H9 (cell line): ENCODE measurements at regions not wholly inside any gene's neighbourhood (a gene's known extent, or its start where the extent isn't known, plus 50 kb on each side); places are given as distances from the start of the nearest gene placed in this dataset.

Source experiments
- DNase-seq: peaks from one replicate; pipeline ENCODE4 v3.0.0-alpha.2; 2017
- H2AFZ ChIP-seq: one replicate; pipeline ENCODE4 v1.6.1; 2013; ENCODE audit warnings: mild to moderate bottlenecking, low read length, control low read depth, moderate library complexity
- H2AK5ac ChIP-seq: 2 replicates; pipeline ENCODE4 v1.6.1; 2013; ENCODE audit warnings: low read length, control low read depth, mixed read lengths; ENCODE audit not compliant: insufficient read length
- H2BK120ac ChIP-seq: one replicate; pipeline ENCODE4 v1.6.1; 2013; ENCODE audit warnings: low read depth, mild to moderate bottlenecking, low read length, control low read depth, inconsistent platforms; ENCODE audit not compliant: poor library complexity, severe bottlenecking
- H2BK12ac ChIP-seq: 2 replicates; pipeline ENCODE4 v1.6.1; 2013; ENCODE audit warnings: low read length, control low read depth, mixed read lengths, low read depth; ENCODE audit not compliant: insufficient read length
- H2BK15ac ChIP-seq: 2 replicates; pipeline ENCODE4 v1.6.1; 2013; ENCODE audit warnings: low read depth, low read length, control low read depth
- H2BK20ac ChIP-seq: one replicate; pipeline ENCODE4 v1.6.1; 2013; ENCODE audit warnings: low read depth, mild to moderate bottlenecking, low read length, control low read depth, inconsistent platforms; ENCODE audit not compliant: poor library complexity, severe bottlenecking
- H2BK5ac ChIP-seq: 2 replicates; pipeline ENCODE4 v1.6.1; 2013; ENCODE audit warnings: low read length, control low read depth, mixed read lengths; ENCODE audit not compliant: insufficient read length
- H3K14ac ChIP-seq: 2 replicates; pipeline ENCODE4 v1.6.1; 2013; ENCODE audit warnings: low read length, control low read depth; ENCODE audit not compliant: insufficient read depth
- H3K18ac ChIP-seq: 2 replicates; pipeline ENCODE4 v1.6.1; 2013; ENCODE audit warnings: low read depth, mild to moderate bottlenecking, mixed read lengths, low read length, control low read depth; ENCODE audit not compliant: insufficient read length
- H3K23ac ChIP-seq: 2 replicates; pipeline ENCODE4 v1.6.1; 2013; ENCODE audit warnings: low read length, control low read depth, mixed read lengths, low read depth; ENCODE audit not compliant: insufficient read length
- H3K23me2 ChIP-seq: 2 replicates; pipeline ENCODE4 v1.6.1; 2013; ENCODE audit warnings: low read depth, mild to moderate bottlenecking, mixed read lengths, low read length, control low read depth; ENCODE audit not compliant: insufficient read length, poor library complexity, severe bottlenecking
- H3K27ac ChIP-seq: 2 replicates; pipeline ENCODE4 v1.5.1; 2013; ENCODE audit warnings: low read length, control low read depth, mixed read lengths, low read depth; ENCODE audit not compliant: insufficient read length
- H3K27me3 ChIP-seq: 2 replicates; pipeline ENCODE4 v1.6.1; 2013; ENCODE audit warnings: low read length, control low read depth, inconsistent platforms; ENCODE audit not compliant: insufficient read depth
- H3K4ac ChIP-seq: 2 replicates; pipeline ENCODE4 v1.6.1; 2013; ENCODE audit warnings: low read depth, mild to moderate bottlenecking, control low read depth, inconsistent platforms, low read length, moderate library complexity
- H3K4me1 ChIP-seq: 2 replicates; pipeline ENCODE4 v1.6.1; 2013; ENCODE audit warnings: low read length, control low read depth, inconsistent platforms; ENCODE audit not compliant: insufficient read depth
- H3K4me2 ChIP-seq: 2 replicates; pipeline ENCODE4 v1.6.1; 2013; ENCODE audit warnings: low read length, control low read depth, mixed read lengths; ENCODE audit not compliant: insufficient read length, insufficient read depth
- H3K56ac ChIP-seq: 2 replicates; pipeline ENCODE4 v1.6.1; 2013; ENCODE audit warnings: low read depth, mild to moderate bottlenecking, mixed read lengths, low read length, control low read depth; ENCODE audit not compliant: insufficient read length
- H3K79me1 ChIP-seq: 2 replicates; pipeline ENCODE4 v1.6.1; 2013; ENCODE audit warnings: low read depth, mild to moderate bottlenecking, moderate library complexity, low read length, control low read depth, inconsistent platforms; ENCODE audit not compliant: insufficient read depth, poor library complexity, severe bottlenecking
- H3K79me2 ChIP-seq: 2 replicates; pipeline ENCODE4 v1.6.1; 2013; ENCODE audit warnings: low read length, control low read depth, inconsistent platforms; ENCODE audit not compliant: insufficient read depth
- H3K9ac ChIP-seq: 2 replicates; pipeline ENCODE4 v1.6.1; 2013; ENCODE audit warnings: low read length, control low read depth, mixed read lengths; ENCODE audit not compliant: insufficient read length; ENCODE audit errors: extremely low read depth
- H3K9me3 ChIP-seq: one replicate; pipeline ENCODE4 v1.6.1; 2013; ENCODE audit warnings: low read depth, low read length, inconsistent platforms; ENCODE audit not compliant: control insufficient read depth
- H3T11ph ChIP-seq: one replicate; pipeline ENCODE4 v1.6.1; 2013; ENCODE audit warnings: mild to moderate bottlenecking, low read length, control low read depth, inconsistent platforms
- H4K20me1 ChIP-seq: one replicate; pipeline ENCODE4 v1.6.1; 2013; ENCODE audit not compliant: control insufficient read depth, insufficient read length, insufficient read depth
- H4K5ac ChIP-seq: 2 replicates; pipeline ENCODE4 v1.6.1; 2013; ENCODE audit warnings: low read depth, mild to moderate bottlenecking, mixed read lengths, low read length, control low read depth; ENCODE audit not compliant: insufficient read length
- H4K8ac ChIP-seq: replicated peaks from 2 replicates; pipeline ENCODE4 v1.6.1; 2013; ENCODE audit warnings: low read length, control low read depth, mixed read lengths, low read depth; ENCODE audit not compliant: insufficient read length
- H4K91ac ChIP-seq: 2 replicates; pipeline ENCODE4 v1.6.1; 2013; ENCODE audit warnings: low read depth, mild to moderate bottlenecking, moderate library complexity, mixed read lengths, low read length, control low read depth; ENCODE audit not compliant: insufficient read length
- H3K27ac Mint-ChIP-seq, 3 experiments: 2 replicates in 2 of 3; 3 replicates in 1 of 3; pipeline ENCODE4 v1.8.0; 2020 to 2021; ENCODE audit warnings: mixed read lengths in 3 of 3, mild to moderate bottlenecking in 1 of 3, moderate library complexity in 1 of 3
- H3K27me3 Mint-ChIP-seq: 2 replicates; pipeline ENCODE4 v1.8.0; 2021; ENCODE audit warnings: low read depth, mild to moderate bottlenecking, moderate library complexity, mixed read lengths
- H3K36me3 Mint-ChIP-seq, 3 experiments: 2 replicates in 2 of 3; 3 replicates in 1 of 3; pipeline ENCODE4 v1.8.0; 2020 to 2021; ENCODE audit warnings: low read depth in 3 of 3, mixed read lengths in 3 of 3; ENCODE audit not compliant: insufficient read depth in 1 of 3
- H3K4me1 Mint-ChIP-seq, 2 experiments: 2 replicates each; pipeline ENCODE4 v1.8.0; 2020; ENCODE audit warnings: mixed read lengths in 2 of 2
- H3K4me3 Mint-ChIP-seq, 2 experiments: 2 replicates in 1 of 2; 3 replicates in 1 of 2; pipeline ENCODE4 v1.8.0; 2020 to 2021; ENCODE audit warnings: mild to moderate bottlenecking in 2 of 2, mixed read lengths in 2 of 2, moderate library complexity in 1 of 2
- H3K9me3 Mint-ChIP-seq, 2 experiments: 2 replicates in 1 of 2; 3 replicates in 1 of 2; pipeline ENCODE4 v1.8.0; 2020; ENCODE audit warnings: mild to moderate bottlenecking in 2 of 2, mixed read lengths in 2 of 2, moderate library complexity in 1 of 2
- CTCF ChIP-seq: fragments of 200-600 bp; sonication (generic); conservative IDR thresholded peaks from 3 replicates; pipeline ENCODE4 v1.8.0; 2021; ENCODE audit warnings: antibody characterized with exemption, mild to moderate bottlenecking
- WGBS: extraction: QIAGEN DNeasy Blood & Tissue Kit; methylation state at CpG from one replicate; pipeline ENCODE4 v1.1.7; 2013; ENCODE audit warnings: missing lambda C conversion rate, low lambda C conversion rate, mixed read lengths; ENCODE audit not compliant: insufficient read length; ENCODE audit errors: extremely low coverage; 5-methylcytosine and 5-hydroxymethylcytosine counted together

GRCh38 chr4:96566755-96567154 lies 726.9 kb downstream of the PDHA2 start:
- H3K27ac ChIP-seq, result no peak overlapping the region

More at GRCh38 chr4:96566755-96567154, 726.9 kb downstream of the PDHA2 start:
- H3K4me1 ChIP-seq, result no peaks in the 10 kb centered on the region
- no peak overlapping the region for H3K18ac ChIP-seq
- H2BK20ac ChIP-seq, result no peak overlapping the region
- H3K9me3 Mint-ChIP-seq, result no peaks in the 10 kb centered on the region
- no peak overlapping the region for H3K4me2 ChIP-seq
- no peak overlapping the region for H3K27ac Mint-ChIP-seq
- no peak overlapping the region for H2BK12ac ChIP-seq
- H3K79me2 ChIP-seq, result no peaks in the 10 kb centered on the region
- no peak overlapping the region for H2BK15ac ChIP-seq
- no peaks in the 10 kb centered on the region for H4K20me1 ChIP-seq
- no peak overlapping the region for H2AK5ac ChIP-seq
- no peak overlapping the region for H3T11ph ChIP-seq
- no peak overlapping the region for H3K56ac ChIP-seq
- no peaks in the 10 kb centered on the region for H3K27me3 Mint-ChIP-seq
- no peak for TF ChIP-seq CTCF
- H3K4me3 Mint-ChIP-seq, result no peak overlapping the region
- H3K9me3 ChIP-seq, result no peaks in the 10 kb centered on the region
- no peak overlapping the region for H3K23ac ChIP-seq
- no peak for DNase-seq
- H4K91ac ChIP-seq, result no peak overlapping the region
- no peak overlapping the region for H4K8ac ChIP-seq
- no peak overlapping the region for H4K5ac ChIP-seq
- H3K9ac ChIP-seq, result no peak overlapping the region
- H3K4me1 Mint-ChIP-seq, result no peaks in the 10 kb centered on the region
- no peaks in the 10 kb centered on the region for H3K36me3 Mint-ChIP-seq
- H3K27me3 ChIP-seq, result no peaks in the 10 kb centered on the region
- H2BK120ac ChIP-seq, result no peak overlapping the region
- no peak overlapping the region for H2AFZ ChIP-seq
- WGBS, result no CpG with 5 or more reads among the region's 2 CpGs
- H3K14ac ChIP-seq, result no peak overlapping the region
- no peaks in the 10 kb centered on the region for H3K23me2 ChIP-seq
- no peaks in the 10 kb centered on the region for H3K79me1 ChIP-seq
- no peak overlapping the region for H2BK5ac ChIP-seq
- H3K4ac ChIP-seq, result no peak overlapping the region
